B cell (primary cell): ENCODE measurements at regions not wholly inside any gene's neighbourhood (a gene's known extent, or its start where the extent isn't known, plus 50 kb on each side); places are given as distances from the start of the nearest gene placed in this dataset.

Source experiments
- CTCF ChIP-seq: fragments of 200-600 bp; IDR thresholded peaks from one replicate; pipeline ENCODE4 v1.8.0; 2022; ENCODE audit warnings: antibody characterized with exemption, mild to moderate bottlenecking
- EZH2 ChIP-seq: IDR thresholded peaks from 2 replicates; pipeline ENCODE4 v1.6.1; 2012; ENCODE audit warnings: borderline replicate concordance, low read depth, mild to moderate bottlenecking, moderate library complexity, low read length; ENCODE audit not compliant: insufficient read depth, poor library complexity, severe bottlenecking

GRCh38 chr1:217021400-217021799 lies 298.2 kb upstream of the ESRRG start:
- TF ChIP-seq CTCF (no peak), EZH2 (no peak)
